ENCODE measurements at regions not wholly inside any gene's neighbourhood (a gene's known extent, or its start where the extent isn't known, plus 50 kb on each side); places are given as distances from the start of the nearest gene placed in this dataset.
"Not testable (repeated sequence)": the region's sequence is repeated elsewhere in the genome, so short reads cannot be mapped to it uniquely, and the experiment has no call there.

GRCh38 chr21:8257083-8257799, 2264.1 kb upstream of the TPTE start:
- TF ChIP-seq POLR2A, CTCF, EP300 (IDR thresholded peaks at IDR 0.05): not testable (repeated sequence)
